IMR-90 (cell line): ENCODE measurements at regions not wholly inside any gene's neighbourhood (a gene's known extent, or its start where the extent isn't known, plus 50 kb on each side); places are given as distances from the start of the nearest gene placed in this dataset.

Experiments used
- ATAC-seq: fragments of 200-7000 bp; cut with Tn5 transposase; 2 replicates; pipeline ENCODE4 v1.9.1; 2020; ENCODE audit warnings: low read depth, mild to moderate bottlenecking, moderate library complexity
- BruUV-seq: library from RNA; stranded (reverse); fragments of 400-500 nt; replicated peaks from 2 replicates; lab custom pipeline; 2021; lab: Mats Ljungman, UMichigan
- CTCF ChIA-PET: fragments of 300-600 bp; formaldehyde crosslinking; extraction: SDS; loops from one replicate; lab custom pipeline; 2021; ENCODE audit warnings: antibody characterized with exemption; lab: Yijun Ruan, JAX
- POLR2A ChIA-PET: fragments of 300-600 bp; sonication (Branson Sonifier 250); formaldehyde crosslinking; loops from one replicate; lab custom pipeline; 2022; ENCODE audit warnings: antibody characterized with exemption; ENCODE audit not compliant: unreplicated experiment; lab: Charles Lee
- DNase-seq: peaks from one replicate; pipeline ENCODE4 v3.0.0; 2013
- H2AFZ ChIP-seq: replicated peaks from 2 replicates; pipeline ENCODE3; 2013; ENCODE audit warnings: low read length, mild to moderate bottlenecking; ENCODE audit not compliant: poor library complexity
- H2AK5ac ChIP-seq: 2 replicates; pipeline ENCODE4 v1.6.1; 2013; ENCODE audit warnings: low read depth, low read length, inconsistent platforms
- H2AK9ac ChIP-seq: replicated peaks from 2 replicates; pipeline ENCODE3; 2013; ENCODE audit warnings: mild to moderate bottlenecking, low read depth, low read length, moderate library complexity; ENCODE audit not compliant: poor library complexity
- H2BK120ac ChIP-seq: 2 replicates; pipeline ENCODE4 v1.6.1; 2013; ENCODE audit warnings: low read depth, low read length, inconsistent platforms
- H2BK15ac ChIP-seq: 3 replicates; pipeline ENCODE4 v1.6.1; 2013; ENCODE audit warnings: low read depth, low read length, inconsistent platforms
- H2BK20ac ChIP-seq: 2 replicates; pipeline ENCODE4 v1.6.1; 2013; ENCODE audit warnings: low read depth, mild to moderate bottlenecking, inconsistent platforms, low read length, moderate library complexity
- H2BK5ac ChIP-seq: 2 replicates; pipeline ENCODE4 v1.6.1; 2013; ENCODE audit warnings: mild to moderate bottlenecking, low read depth, low read length, inconsistent platforms; ENCODE audit not compliant: poor library complexity, severe bottlenecking
- H3K14ac ChIP-seq: replicated peaks from 2 replicates; pipeline ENCODE4 v1.6.1; 2013; ENCODE audit warnings: low read depth, low read length, inconsistent platforms
- H3K18ac ChIP-seq: 2 replicates; pipeline ENCODE4 v1.6.1; 2013; ENCODE audit warnings: low read depth, low read length, control low read depth
- H3K23ac ChIP-seq: 2 replicates; pipeline ENCODE4 v1.6.1; 2013; ENCODE audit warnings: low read depth, low read length, inconsistent platforms
- H3K27ac ChIP-seq: 2 replicates; pipeline ENCODE4 v1.5.1; 2013; ENCODE audit warnings: mild to moderate bottlenecking, control low read depth, low read length; ENCODE audit not compliant: insufficient read depth
- H3K27me3 ChIP-seq: 2 replicates; pipeline ENCODE4 v1.6.1; 2013; ENCODE audit warnings: low read length; ENCODE audit not compliant: control insufficient read depth, insufficient read depth
- H3K36me3 ChIP-seq: 2 replicates; pipeline ENCODE4 v1.6.1; 2013; ENCODE audit warnings: low read length, mixed read lengths; ENCODE audit not compliant: control insufficient read depth, insufficient read depth
- H3K4ac ChIP-seq: 2 replicates; pipeline ENCODE4 v1.6.1; 2013; ENCODE audit warnings: low read depth, low read length, inconsistent platforms
- H3K4me1 ChIP-seq: 2 replicates; pipeline ENCODE4 v1.6.1; 2013; ENCODE audit warnings: low read length, mixed read lengths; ENCODE audit not compliant: control insufficient read depth, insufficient read depth
- H3K4me2 ChIP-seq: 2 replicates; pipeline ENCODE4 v1.6.1; 2013; ENCODE audit warnings: low read depth, mild to moderate bottlenecking, control low read depth, low read length, moderate library complexity
- H3K4me3 ChIP-seq: 2 replicates; pipeline ENCODE4 v1.5.1; 2013; ENCODE audit warnings: low read depth, mild to moderate bottlenecking, control low read depth, low read length, moderate library complexity; ENCODE audit not compliant: insufficient read depth
- H3K56ac ChIP-seq: 2 replicates; pipeline ENCODE4 v1.6.1; 2013; ENCODE audit warnings: low read length, inconsistent platforms; ENCODE audit not compliant: insufficient read depth; ENCODE audit errors: extremely low read depth
- H3K79me1 ChIP-seq, 2 experiments: 2 replicates each; pipeline ENCODE4 v1.6.1; 2013; ENCODE audit warnings: low read length in 2 of 2, inconsistent platforms in 1 of 2, low read depth in 1 of 2
- H3K9ac ChIP-seq: 2 replicates; pipeline ENCODE4 v1.6.1; 2013; ENCODE audit warnings: low read depth, low read length, control low read depth
- H3K9me1 ChIP-seq: 2 replicates; pipeline ENCODE4 v1.6.1; 2013; ENCODE audit warnings: low read length, inconsistent platforms; ENCODE audit not compliant: insufficient read depth
- H3K9me3 ChIP-seq: 2 replicates; pipeline ENCODE4 v1.6.1; 2013; ENCODE audit warnings: low read length; ENCODE audit not compliant: control insufficient read depth, insufficient read depth
- H4K20me1 ChIP-seq: 2 replicates; pipeline ENCODE4 v1.6.1; 2013; ENCODE audit warnings: low read length, inconsistent platforms; ENCODE audit not compliant: insufficient read depth
- H4K5ac ChIP-seq: 2 replicates; pipeline ENCODE4 v1.6.1; 2013; ENCODE audit warnings: mild to moderate bottlenecking, low read depth, low read length, control low read depth
- H4K8ac ChIP-seq, 2 experiments: 2 replicates each; pipeline ENCODE4 v1.6.1; 2013; ENCODE audit warnings: low read depth in 2 of 2, low read length in 2 of 2, control low read depth in 1 of 2, inconsistent platforms in 1 of 2
- H4K91ac ChIP-seq: 2 replicates; pipeline ENCODE4 v1.6.1; 2013; ENCODE audit warnings: low read depth, low read length, inconsistent platforms; ENCODE audit not compliant: insufficient read depth
- CEBPB ChIP-seq: IDR thresholded peaks from 2 replicates; pipeline ENCODE4 v1.6.1; 2012; ENCODE audit warnings: low read depth, low read length, improper control_type of control experiment
- FOS ChIP-seq: fragments of 150-350 bp; IDR thresholded peaks from 2 replicates; pipeline ENCODE4 v1.6.1; 2016; ENCODE audit warnings: low read depth, low read length
- RAD21 ChIP-seq: IDR thresholded peaks from 2 replicates; pipeline ENCODE4 v1.6.1; 2012; ENCODE audit warnings: low read length, improper control_type of control experiment
- WGBS, 2 experiments: methylation state at CpG; one replicate each; pipeline versions ENCODE4 v1.1.5 to v1.1.7; 2013; ENCODE audit warnings: missing lambda C conversion rate in 2 of 2; ENCODE audit not compliant: insufficient read length in 1 of 2; ENCODE audit errors: extremely low coverage in 2 of 2; 5-methylcytosine and 5-hydroxymethylcytosine counted together
- dilution Hi-C: fragments of 300-500 bp; cut with HindIII; formaldehyde crosslinking; loops from one replicate; pipeline ENCODE4 v1.14.3; 2018; ENCODE audit warnings: low sequenced_read_pairs; ENCODE audit not compliant: unreplicated experiment
- in situ Hi-C: fragments of 300-500 bp; cut with MboI; formaldehyde crosslinking; loops from 3 replicates; pipeline ENCODE4 v1.14.3; 2019; ENCODE audit warnings: low sequenced_read_pairs, inconsistent platforms, mixed read lengths
- intact Hi-C: fragments of 100-400 bp; cut with micrococcal nuclease; formaldehyde crosslinking; loops from 2 replicates; pipeline ENCODE4 v1.10.0; 2022
- TF ChIP-seq, protein P1 (sequence below): fragments of 150-350 bp; IDR thresholded peaks from 2 replicates; pipeline ENCODE4 v1.6.1; 2017; ENCODE audit warnings: mild to moderate bottlenecking, antibody characterized with exemption, low read length, low read depth

DNA sequence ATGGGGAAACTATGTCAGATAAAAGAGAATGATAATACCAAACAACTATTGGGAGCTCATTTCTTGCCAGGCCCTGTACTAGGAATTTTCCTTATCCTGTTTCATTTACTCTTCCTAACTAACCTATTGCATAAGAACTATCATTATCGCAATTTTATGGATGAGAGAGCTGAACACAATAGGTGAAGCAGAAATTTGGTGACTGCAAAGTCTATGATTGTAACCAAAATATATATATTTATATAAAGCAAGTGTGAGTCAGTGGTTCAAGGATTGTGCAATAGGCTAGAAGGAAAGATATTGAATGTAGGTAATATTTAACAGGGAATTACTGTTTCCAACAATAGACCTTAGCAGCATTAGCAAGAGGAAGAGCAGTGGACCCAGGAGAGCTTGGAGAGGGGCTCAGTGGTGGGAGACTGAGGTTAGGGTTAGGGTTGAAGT, 181.1 kb upstream of the TENT5A start:
- POLR2A ChIA-PET: no interaction called here

More for the DNA sequence above, 181.1 kb upstream of the TENT5A start:
- intact Hi-C loops (no loop called here), dilution Hi-C loops (no loop called here), in situ Hi-C loops (no loop called here)
- H2BK5ac ChIP-seq: peak overlapping the region; percentile 53
- H3K9ac ChIP-seq: no peak overlapping the region
- H3K36me3 ChIP-seq: no peaks in the 10 kb centered on the region
- no TSS peak for BruUV-seq
- no peak overlapping the region for H3K27ac ChIP-seq
- ATAC-seq (no peak), DNase-seq (peak; percentile 58)
- H3K9me1 ChIP-seq: peaks cover 6% of the 10 kb centered on the region
- no peaks in the 10 kb centered on the region for H3K79me1 ChIP-seq
- H2BK20ac ChIP-seq: peak overlapping the region; percentile 87
- no peak overlapping the region for H3K23ac ChIP-seq
- H3K18ac ChIP-seq: peak overlapping the region; percentile 74; the same call in 1 of the 2 replicates
- no peak overlapping the region; the same call in 1 of the 2 replicates for H4K5ac ChIP-seq
- no peak overlapping the region for H4K91ac ChIP-seq
- H3K9me3 ChIP-seq: no peaks in the 10 kb centered on the region
- H3K56ac ChIP-seq: no peak overlapping the region
- WGBS, 2 experiments: no CpG with 5 or more reads among the region's 1 CpG
- peak overlapping the region; percentile 56; the same call in 1 of the 2 replicates for H2AK5ac ChIP-seq
- peak overlapping the region; percentile 68 for H3K4ac ChIP-seq
- H2AK9ac ChIP-seq: no peak overlapping the region
- H3K4me1 ChIP-seq: peaks cover 9% of the 10 kb centered on the region; the same call in 1 of the 2 replicates
- peak overlapping the region; percentile 65; the same call in 1 of the 2 replicates for H2BK120ac ChIP-seq
- TF ChIP-seq RAD21: no peak
- TF ChIP-seq FOS: no peak
- TF ChIP-seq CEBPB: peak; percentile 97
- TF ChIP-seq, protein P1, sequence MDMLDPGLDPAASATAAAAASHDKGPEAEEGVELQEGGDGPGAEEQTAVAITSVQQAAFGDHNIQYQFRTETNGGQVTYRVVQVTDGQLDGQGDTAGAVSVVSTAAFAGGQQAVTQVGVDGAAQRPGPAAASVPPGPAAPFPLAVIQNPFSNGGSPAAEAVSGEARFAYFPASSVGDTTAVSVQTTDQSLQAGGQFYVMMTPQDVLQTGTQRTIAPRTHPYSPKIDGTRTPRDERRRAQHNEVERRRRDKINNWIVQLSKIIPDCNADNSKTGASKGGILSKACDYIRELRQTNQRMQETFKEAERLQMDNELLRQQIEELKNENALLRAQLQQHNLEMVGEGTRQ: no peak
- CTCF ChIA-PET: no interaction called here
- H2BK15ac ChIP-seq: peak overlapping the region; percentile 81; the same call in 2 of the 3 replicates
- H3K27me3 ChIP-seq: no peaks in the 10 kb centered on the region
- no peak overlapping the region for H2AFZ ChIP-seq
- no peaks in the 10 kb centered on the region for H4K20me1 ChIP-seq
- H4K8ac ChIP-seq: no peak overlapping the region
- H3K4me3 ChIP-seq: no peak overlapping the region
- no peak overlapping the region; the same call in 1 of the 2 replicates for H3K4me2 ChIP-seq
- no peak overlapping the region for H3K14ac ChIP-seq
